Ascending aorta (tissue), 2 donors: ENCODE measurements at regions not wholly inside any gene's neighbourhood (a gene's known extent, or its start where the extent isn't known, plus 50 kb on each side); places are given as distances from the start of the nearest gene placed in this dataset.

Source experiments
- DNase-seq, 2 donors: peaks; one replicate each; pipeline ENCODE4 v3.0.0-alpha.2; 2019; ENCODE audit warnings: low spot score in 2 of 2
- H3K27ac ChIP-seq, 2 donors: fragments of 200-600 bp; sonication (generic); one replicate each; pipeline ENCODE4 v1.5.1; 2016 to 2017; ENCODE audit warnings: mild to moderate bottlenecking in 1 of 2
- H3K27me3 ChIP-seq: fragments of 200-600 bp; sonication (generic); one replicate; pipeline ENCODE4 v1.5.1; 2017
- H3K36me3 ChIP-seq, 2 donors: fragments of 200-600 bp; sonication (generic); one replicate each; pipeline ENCODE4 v1.5.1; 2016
- H3K4me1 ChIP-seq, 2 donors: fragments of 200-600 bp; sonication (generic); one replicate each; pipeline ENCODE4 v1.5.1; 2016 to 2017; ENCODE audit warnings: mild to moderate bottlenecking in 1 of 2
- H3K4me3 ChIP-seq, 2 donors: fragments of 200-600 bp; sonication (generic); one replicate each; pipeline ENCODE4 v1.5.1; 2016 to 2017; ENCODE audit warnings: mild to moderate bottlenecking in 1 of 2
- H3K9me3 ChIP-seq, 2 donors: fragments of 200-600 bp; sonication (generic); one replicate each; pipeline ENCODE4 v1.5.1; 2016
- intact Hi-C: fragments of 100-400 bp; cut with DNase I; formaldehyde crosslinking; loops from one replicate; pipeline ENCODE4 v1.15.1; 2023
- TF ChIP-seq, protein P1 (sequence below), 3 experiments: fragments of 200-600 bp in 2 of 3; fragments of 450-650 bp in 1 of 3; sonication (generic) in 2 of 3; IDR thresholded peaks; one replicate each; pipeline ENCODE4 v1.5.1; 2016 to 2019; ENCODE audit warnings: antibody characterized with exemption in 3 of 3, mild to moderate bottlenecking in 1 of 3, moderate library complexity in 1 of 3

DNA sequence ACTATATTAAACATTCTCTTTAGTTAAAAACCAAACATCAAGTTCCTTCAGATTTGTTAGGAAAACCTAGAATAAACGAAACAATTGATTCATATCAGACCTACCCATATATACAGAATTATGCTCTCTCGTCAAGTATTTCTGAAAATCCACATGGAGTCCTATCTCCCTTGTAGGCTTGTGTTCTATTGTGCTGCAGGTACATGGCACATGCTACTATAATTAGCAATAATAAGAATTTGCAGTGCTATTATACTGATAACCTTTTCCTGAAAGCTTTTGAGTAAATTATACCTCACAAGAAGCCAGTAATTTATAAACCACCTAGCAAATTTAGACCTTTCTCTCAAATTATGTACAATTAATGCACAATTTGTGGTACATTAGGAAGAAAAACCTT, 158.6 kb upstream of the STK17B start:
- TF ChIP-seq, protein P1, sequence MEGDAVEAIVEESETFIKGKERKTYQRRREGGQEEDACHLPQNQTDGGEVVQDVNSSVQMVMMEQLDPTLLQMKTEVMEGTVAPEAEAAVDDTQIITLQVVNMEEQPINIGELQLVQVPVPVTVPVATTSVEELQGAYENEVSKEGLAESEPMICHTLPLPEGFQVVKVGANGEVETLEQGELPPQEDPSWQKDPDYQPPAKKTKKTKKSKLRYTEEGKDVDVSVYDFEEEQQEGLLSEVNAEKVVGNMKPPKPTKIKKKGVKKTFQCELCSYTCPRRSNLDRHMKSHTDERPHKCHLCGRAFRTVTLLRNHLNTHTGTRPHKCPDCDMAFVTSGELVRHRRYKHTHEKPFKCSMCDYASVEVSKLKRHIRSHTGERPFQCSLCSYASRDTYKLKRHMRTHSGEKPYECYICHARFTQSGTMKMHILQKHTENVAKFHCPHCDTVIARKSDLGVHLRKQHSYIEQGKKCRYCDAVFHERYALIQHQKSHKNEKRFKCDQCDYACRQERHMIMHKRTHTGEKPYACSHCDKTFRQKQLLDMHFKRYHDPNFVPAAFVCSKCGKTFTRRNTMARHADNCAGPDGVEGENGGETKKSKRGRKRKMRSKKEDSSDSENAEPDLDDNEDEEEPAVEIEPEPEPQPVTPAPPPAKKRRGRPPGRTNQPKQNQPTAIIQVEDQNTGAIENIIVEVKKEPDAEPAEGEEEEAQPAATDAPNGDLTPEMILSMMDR (IDR thresholded peaks at IDR 0.05): no peak
- intact Hi-C loops: no loop called here
- Histone ChIP-seq H3K36me3 (no peaks in the 10 kb centered on the region), H3K4me1 (peaks cover 0 to 3% of the 10 kb centered on the region in 2 donors), H3K27me3 (no peaks in the 10 kb centered on the region), H3K4me3 (no peak overlapping the region), H3K9me3 (no peaks in the 10 kb centered on the region), H3K27ac (no peak overlapping the region)
- DNase-seq: no peak

- intact Hi-C loops: no loop called here
- H3K9me3 ChIP-seq: no peaks in the 10 kb centered on the region
- H3K27ac ChIP-seq: no peak overlapping the region
- DNase-seq: no peak
- H3K36me3 ChIP-seq: no peaks in the 10 kb centered on the region
- no peak overlapping the region for H3K4me3 ChIP-seq
- H3K27me3 ChIP-seq: no peaks in the 10 kb centered on the region
- TF ChIP-seq, protein P1 (IDR thresholded peaks at IDR 0.05): no peak
- peaks cover 0 to 3% of the 10 kb centered on the region in 2 donors for H3K4me1 ChIP-seq
Observed at GRCh38 chr2:196330645-196331044, 159.3 kb upstream of the STK17B start.

DNA sequence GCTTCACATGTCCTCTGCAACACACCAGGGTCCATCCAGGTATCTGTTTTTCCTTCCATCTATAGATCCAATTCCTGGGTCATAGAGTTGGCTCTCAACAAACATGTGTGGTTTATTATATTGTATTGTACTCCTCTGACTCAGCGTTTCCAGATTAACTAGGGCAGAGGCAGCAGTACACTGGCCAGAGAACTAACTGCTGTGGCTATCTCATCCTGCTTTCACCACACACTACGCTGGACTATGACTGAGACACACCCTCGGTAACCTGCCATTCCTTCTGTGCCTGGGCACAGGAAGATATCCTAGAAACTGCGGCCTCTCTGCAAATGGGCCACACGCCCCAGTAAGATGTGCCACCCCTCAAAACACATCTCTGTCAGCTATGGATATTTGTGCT, 159.8 kb upstream of the STK17B start:
- intact Hi-C loops: no loop called here
- TF ChIP-seq, protein P1 (IDR thresholded peaks at IDR 0.05): no peak
- H3K27me3 ChIP-seq: no peaks in the 10 kb centered on the region
- no peaks in the 10 kb centered on the region for H3K9me3 ChIP-seq
- H3K4me1 ChIP-seq: peaks cover 0 to 3% of the 10 kb centered on the region in 2 donors
- no peaks in the 10 kb centered on the region for H3K36me3 ChIP-seq
- no peak overlapping the region for H3K4me3 ChIP-seq
- DNase-seq: no peak
- H3K27ac ChIP-seq: peak overlapping the region in 1 of 2 donors; percentile 20

- Histone ChIP-seq H3K4me3 (no peak overlapping the region), H3K36me3 (no peaks in the 10 kb centered on the region), H3K9me3 (no peaks in the 10 kb centered on the region), H3K27ac (peak overlapping the region in 1 of 2 donors; percentile 20), H3K27me3 (no peaks in the 10 kb centered on the region), H3K4me1 (peaks cover 0 to 3% of the 10 kb centered on the region in 2 donors)
- TF ChIP-seq, protein P1 (IDR thresholded peaks at IDR 0.05): no peak
- DNase-seq: no peak
- intact Hi-C loops: no loop called here
Observed at GRCh38 chr2:196331851-196332250, 160.5 kb upstream of the STK17B start.

DNA sequence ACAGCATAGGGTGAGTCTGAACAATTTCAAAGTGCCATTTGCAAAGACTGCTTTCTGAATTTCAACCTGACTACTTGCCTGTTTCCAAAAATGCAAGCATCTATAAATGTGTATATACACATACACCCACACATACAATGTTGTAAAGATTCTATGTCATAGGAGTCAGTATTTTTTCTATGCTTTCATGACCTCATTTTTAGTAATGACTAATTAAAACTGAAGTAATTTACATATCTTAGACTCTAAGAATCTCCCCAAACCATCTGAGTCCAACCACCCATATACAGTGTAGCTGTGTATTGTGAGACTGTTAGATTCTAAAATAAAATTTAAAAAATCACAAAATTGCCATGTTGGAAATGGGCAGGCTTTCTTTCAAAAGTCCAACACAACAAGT, 162.0 kb upstream of the STK17B start:
- intact Hi-C loops: no loop called here
- H3K9me3 ChIP-seq: no peaks in the 10 kb centered on the region
- H3K4me1 ChIP-seq: peaks cover 0 to 3% of the 10 kb centered on the region in 2 donors
- no peak for DNase-seq
- no peak overlapping the region for H3K27ac ChIP-seq
- H3K4me3 ChIP-seq: no peak overlapping the region
- TF ChIP-seq, protein P1 (IDR thresholded peaks at IDR 0.05): no peak
- no peaks in the 10 kb centered on the region for H3K27me3 ChIP-seq
- H3K36me3 ChIP-seq: no peaks in the 10 kb centered on the region

- Histone ChIP-seq H3K27ac (no peak overlapping the region), H3K4me3 (no peak overlapping the region), H3K9me3 (no peaks in the 10 kb centered on the region), H3K27me3 (no peaks in the 10 kb centered on the region), H3K4me1 (peaks cover 0 to 3% of the 10 kb centered on the region in 2 donors), H3K36me3 (no peaks in the 10 kb centered on the region)
- TF ChIP-seq, protein P1 (IDR thresholded peaks at IDR 0.05): no peak
- intact Hi-C loops: no loop called here
- DNase-seq: no peak
Observed at GRCh38 chr2:196334710-196335109, 163.3 kb upstream of the STK17B start.
